Heart left ventricle (tissue), 16 donors: ENCODE measurements at regions not wholly inside any gene's neighbourhood (a gene's known extent, or its start where the extent isn't known, plus 50 kb on each side); places are given as distances from the start of the nearest gene placed in this dataset.

Source experiments
- ATAC-seq, 4 donors: fragments of 200-7000 bp; cut with Tn5 transposase; one replicate each; pipeline ENCODE4 v1.9.1; 2020 to 2022; ENCODE audit warnings: moderate library complexity in 4 of 4, mild to moderate bottlenecking in 3 of 4, moderate number of reproducible peaks in 1 of 4
- DNase-seq, 5 donors: peaks; one replicate each; pipeline ENCODE4 v3.0.0-alpha.2; 2020
- H3K27ac ChIP-seq, 12 donors: fragments of 200-600 bp; sonication (generic) in 4 of 12; one replicate each; pipeline versions ENCODE4 v1.5.0 to v1.8.0; 2016 to 2022; ENCODE audit warnings: mild to moderate bottlenecking in 2 of 12
- H3K27me3 ChIP-seq, 9 donors: fragments of 200-600 bp; sonication (generic) in 2 of 9; one replicate each; pipeline versions ENCODE4 v1.5.1 to v1.8.0; 2016 to 2022; ENCODE audit warnings: mild to moderate bottlenecking in 3 of 9
- H3K36me3 ChIP-seq, 9 donors: fragments of 200-600 bp; sonication (generic) in 2 of 9; one replicate each; pipeline versions ENCODE4 v1.5.0 to v1.8.0; 2018 to 2022; ENCODE audit warnings: mild to moderate bottlenecking in 2 of 9
- H3K4me1 ChIP-seq, 12 donors: fragments of 200-600 bp; sonication (generic) in 4 of 12; one replicate each; pipeline versions ENCODE4 v1.5.0 to v1.8.0; 2016 to 2022; ENCODE audit warnings: mild to moderate bottlenecking in 3 of 12
- H3K4me3 ChIP-seq, 12 donors: fragments of 200-600 bp; sonication (generic) in 4 of 12; one replicate each; pipeline versions ENCODE4 v1.5.0 to v1.8.0; 2017 to 2022; ENCODE audit warnings: mild to moderate bottlenecking in 9 of 12, moderate library complexity in 4 of 12
- H3K9me3 ChIP-seq, 12 donors: fragments of 200-600 bp; sonication (generic) in 4 of 12; one replicate each; pipeline versions ENCODE4 v1.5.0 to v1.8.0; 2016 to 2022; ENCODE audit warnings: mild to moderate bottlenecking in 1 of 12
- POLR2A ChIP-seq, 2 donors: fragments of 450-650 bp; IDR thresholded peaks; one replicate each; pipeline ENCODE4 v1.6.1; 2017; ENCODE audit warnings: antibody characterized with exemption in 2 of 2, mild to moderate bottlenecking in 2 of 2, moderate library complexity in 2 of 2
- WGBS, 4 donors: extraction: QIAGEN DNeasy Blood & Tissue Kit in 2 of 4; methylation state at CpG; one replicate each; pipeline versions ENCODE4 v1.1.5 to v1.1.7; 2013 to 2018; 5-methylcytosine and 5-hydroxymethylcytosine counted together
- intact Hi-C, 10 donors: fragments of 100-400 bp; cut with DNase I; formaldehyde crosslinking; loops; one replicate each; pipeline versions ENCODE4 v1.11.1 to v1.14.2; 2022
- TF ChIP-seq, protein P1 (sequence below), 12 donors: fragments of 200-600 bp; sonication (generic) in 4 of 12; IDR thresholded peaks; one replicate each; pipeline versions ENCODE4 v1.5.0 to v1.8.0; 2018 to 2022; ENCODE audit warnings: antibody characterized with exemption in 12 of 12, mild to moderate bottlenecking in 5 of 12
- donor health status: ischemic (EF 13 %, LVEDD 7.1; RV severe dilation, severe dysfunction).
- donor health status: healthy with polysubstance abuse.
- donor health status: DM: no; HTN: yes; CAD: no.
- donor health status: DM: no; HTN: no; CAD: no.
- donor health status: ischemic (EF 25% LVEDD 6.9; RV normal size, moderate dysfunction).
- donor health status: ischemic (EF 25% LVEDD 5.7; RV mildly dilated, moderate dysfunction).
- donor health status: healthy.
- donor health status: DM: yes; HTN: yes; CAD: no.
- donor health status: ischemic (EF 35%, LVEDD 5.7; RV mildly dilated, moderate dysfunction).
- donor health status: nonischemic (EF 11% LVEDD 7.7; RV severe dilation, severe dysfunction).
- donor health status: DM: yes; HTN: yes; CAD: no.
- donor health status: PGD.
- donor health status: ischemic (EF 29% LVEDD 5.4; RV normal size, mild dysfunction).
- donor health status: nonischemic (EF 23%, LVEDD 6.1; RV moderate dilation, normal function).

DNA sequence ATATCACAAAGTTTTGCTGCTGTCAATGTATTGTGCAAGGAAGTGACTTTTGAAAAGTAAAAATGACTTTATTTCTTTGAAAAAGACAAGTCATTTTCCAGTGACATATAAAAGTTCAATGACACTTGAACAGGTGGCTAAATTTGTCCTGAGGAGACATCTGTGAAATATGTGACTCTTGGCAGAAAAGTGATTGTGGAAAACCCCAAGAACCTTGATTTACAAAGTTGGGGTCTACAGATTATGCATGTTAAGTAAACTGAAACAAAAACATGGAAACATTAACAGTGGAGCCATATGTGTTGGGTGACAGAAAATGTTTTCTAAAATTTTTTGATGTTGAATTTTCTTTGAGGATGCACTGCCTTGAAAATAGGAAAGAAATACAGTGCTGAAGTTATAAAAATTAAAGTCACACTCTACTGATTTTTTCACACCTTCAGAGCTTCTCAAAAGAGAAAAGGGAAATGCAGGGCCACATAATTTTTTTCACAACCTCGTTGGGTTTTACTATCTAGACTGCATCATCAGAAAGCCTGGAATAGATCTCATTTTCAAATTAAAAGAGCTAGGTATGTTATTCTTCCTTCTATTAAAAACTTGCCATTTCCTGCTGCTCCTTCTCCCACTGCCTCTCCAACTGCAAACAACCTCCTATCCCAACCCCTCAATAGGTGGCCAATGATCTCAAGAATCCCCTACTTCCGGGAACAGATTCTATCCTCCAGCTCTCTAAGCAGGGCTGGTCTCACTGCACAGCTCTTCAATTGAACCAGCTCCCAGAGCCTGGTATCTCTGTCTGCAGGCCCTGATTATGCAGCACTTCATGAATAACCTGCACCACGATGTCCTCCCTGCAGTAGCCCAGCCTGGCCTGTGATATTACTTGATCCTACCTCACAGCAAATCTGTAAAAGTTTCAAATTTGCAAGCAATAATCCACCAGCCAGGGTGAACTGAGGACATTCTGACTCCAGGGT is 570.8 kb upstream of the CPEB2 start:
- TF ChIP-seq, protein P1, sequence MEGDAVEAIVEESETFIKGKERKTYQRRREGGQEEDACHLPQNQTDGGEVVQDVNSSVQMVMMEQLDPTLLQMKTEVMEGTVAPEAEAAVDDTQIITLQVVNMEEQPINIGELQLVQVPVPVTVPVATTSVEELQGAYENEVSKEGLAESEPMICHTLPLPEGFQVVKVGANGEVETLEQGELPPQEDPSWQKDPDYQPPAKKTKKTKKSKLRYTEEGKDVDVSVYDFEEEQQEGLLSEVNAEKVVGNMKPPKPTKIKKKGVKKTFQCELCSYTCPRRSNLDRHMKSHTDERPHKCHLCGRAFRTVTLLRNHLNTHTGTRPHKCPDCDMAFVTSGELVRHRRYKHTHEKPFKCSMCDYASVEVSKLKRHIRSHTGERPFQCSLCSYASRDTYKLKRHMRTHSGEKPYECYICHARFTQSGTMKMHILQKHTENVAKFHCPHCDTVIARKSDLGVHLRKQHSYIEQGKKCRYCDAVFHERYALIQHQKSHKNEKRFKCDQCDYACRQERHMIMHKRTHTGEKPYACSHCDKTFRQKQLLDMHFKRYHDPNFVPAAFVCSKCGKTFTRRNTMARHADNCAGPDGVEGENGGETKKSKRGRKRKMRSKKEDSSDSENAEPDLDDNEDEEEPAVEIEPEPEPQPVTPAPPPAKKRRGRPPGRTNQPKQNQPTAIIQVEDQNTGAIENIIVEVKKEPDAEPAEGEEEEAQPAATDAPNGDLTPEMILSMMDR (IDR thresholded peaks at IDR 0.05) = no peak
- no peak for TF ChIP-seq POLR2A (IDR thresholded peaks at IDR 0.05)
- H3K4me1 ChIP-seq = peaks cover 0 to 9% (median 0%) of the 10 kb centered on the region in 12 donors
- no peak overlapping the region for H3K4me3 ChIP-seq
- H3K27ac ChIP-seq = peak overlapping the region in 1 of 12 donors; percentile 19
- ATAC-seq (peak in 3 of 4 donors; percentile 39 to 64 (median 59)), DNase-seq (peak in 1 of 5 donors; percentile 6)
- 11 to 29% (median 17%) methylated on average over 3 of the region's 3 CpGs for WGBS, 4 donors
- H3K27me3 ChIP-seq = no peaks in the 10 kb centered on the region
- intact Hi-C loops = no loop called here
- no peaks in the 10 kb centered on the region for H3K36me3 ChIP-seq
- H3K9me3 ChIP-seq = peaks cover 0 to 2% (median 0%) of the 10 kb centered on the region in 12 donors

DNA sequence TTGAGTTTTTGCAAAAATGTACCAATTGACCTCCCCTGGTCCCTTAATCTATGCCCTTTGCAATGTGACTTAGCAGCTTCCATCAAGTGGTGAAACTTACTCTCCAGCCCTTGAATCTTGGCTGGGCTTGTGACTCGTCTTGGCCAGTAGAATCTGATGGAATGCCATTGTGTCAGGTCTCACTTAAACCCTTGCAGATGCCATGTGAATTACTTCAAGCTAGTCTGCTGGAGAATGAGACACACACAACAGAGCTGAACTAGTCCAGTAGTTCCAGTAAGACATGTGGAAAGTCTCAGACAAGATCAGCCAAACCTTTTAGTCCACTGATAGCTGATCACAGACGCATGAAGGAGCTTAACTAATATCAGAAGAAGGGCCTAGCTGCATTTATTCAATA is 567.8 kb upstream of the CPEB2 start:
- ATAC-seq (peak in 2 of 4 donors; percentile 44 to 66), DNase-seq (peak in 1 of 5 donors; percentile 36)
- intact Hi-C loops = no loop called here
- no peak overlapping the region for H3K4me3 ChIP-seq
- TF ChIP-seq, protein P1 (IDR thresholded peaks at IDR 0.05) = no peak
- no peak for TF ChIP-seq POLR2A (IDR thresholded peaks at IDR 0.05)
- no peak overlapping the region for H3K27ac ChIP-seq
- 4 to 41% (median 20%) methylated on average over 2 of the region's 2 CpGs for WGBS, 4 donors
- peaks cover 0 to 9% (median 0%) of the 10 kb centered on the region in 12 donors for H3K4me1 ChIP-seq
- H3K9me3 ChIP-seq = no peaks in the 10 kb centered on the region
- no peaks in the 10 kb centered on the region for H3K36me3 ChIP-seq
- no peaks in the 10 kb centered on the region for H3K27me3 ChIP-seq

DNA sequence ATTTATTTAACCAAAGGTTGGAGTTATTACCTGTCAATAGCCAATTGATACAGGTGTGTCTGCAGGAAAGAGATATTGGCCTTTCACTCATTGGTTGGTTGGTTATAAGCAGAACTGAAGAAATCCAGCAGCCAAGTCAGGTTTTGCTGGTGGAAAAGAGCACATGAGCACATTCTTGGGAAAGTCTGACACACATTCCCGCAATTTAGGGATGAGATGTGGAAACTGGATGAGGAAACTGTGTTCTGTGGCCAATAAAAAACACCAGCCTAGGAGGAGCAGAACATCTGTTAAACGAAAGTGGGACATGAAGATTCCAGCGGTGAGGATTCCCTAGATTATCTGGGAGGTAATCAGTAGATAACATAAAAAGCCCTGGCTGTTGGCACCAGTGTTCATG is 567.4 kb upstream of the CPEB2 start:
- H3K27me3 ChIP-seq = no peaks in the 10 kb centered on the region
- no peak for TF ChIP-seq POLR2A (IDR thresholded peaks at IDR 0.05)
- TF ChIP-seq, protein P1 (IDR thresholded peaks at IDR 0.05) = no peak
- no peak overlapping the region for H3K4me3 ChIP-seq
- intact Hi-C loops = no loop called here
- H3K4me1 ChIP-seq = peaks cover 0 to 9% (median 0%) of the 10 kb centered on the region in 12 donors
- H3K9me3 ChIP-seq = no peaks in the 10 kb centered on the region
- ATAC-seq (no peak), DNase-seq (no peak)
- no peaks in the 10 kb centered on the region for H3K36me3 ChIP-seq
- 44 to 85% (median 64%) methylated on average over 2 to 3 of the region's 3 CpGs for WGBS, 4 donors
- H3K27ac ChIP-seq = no peak overlapping the region

DNA sequence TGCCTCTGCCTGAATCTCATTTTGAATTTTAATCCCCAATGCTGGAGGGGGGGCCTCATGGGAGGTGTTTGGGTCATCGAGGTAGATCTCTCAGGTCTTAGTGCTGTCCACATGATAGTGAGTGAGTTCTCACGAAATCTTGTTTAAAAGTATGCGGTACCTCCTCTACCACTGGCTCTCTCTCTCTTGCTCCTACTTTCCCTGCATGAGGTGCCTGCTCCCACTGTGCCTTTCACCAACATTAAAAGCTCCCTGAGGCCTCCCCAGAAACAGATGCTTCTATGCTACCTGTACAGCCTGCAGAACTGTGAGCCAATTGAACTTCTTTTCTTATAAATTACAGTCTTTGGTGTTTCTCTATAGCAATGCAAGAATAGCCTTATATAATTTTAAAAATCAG is 560.7 kb upstream of the CPEB2 start:
- TF ChIP-seq POLR2A (IDR thresholded peaks at IDR 0.05) = no peak
- TF ChIP-seq, protein P1 (IDR thresholded peaks at IDR 0.05) = no peak
- H3K36me3 ChIP-seq = no peaks in the 10 kb centered on the region
- WGBS, 4 donors = 73 to 83% (median 78%) methylated on average over 3 of the region's 3 CpGs
- H3K4me1 ChIP-seq = no peaks in the 10 kb centered on the region
- H3K27me3 ChIP-seq = no peaks in the 10 kb centered on the region
- no peak overlapping the region for H3K27ac ChIP-seq
- ATAC-seq (no peak), DNase-seq (no peak)
- H3K4me3 ChIP-seq = no peak overlapping the region
- intact Hi-C loops = no loop called here
- H3K9me3 ChIP-seq = no peaks in the 10 kb centered on the region
